SU-DHL-6 (cell line): ENCODE measurements at regions not wholly inside any gene's neighbourhood (a gene's known extent, or its start where the extent isn't known, plus 50 kb on each side); places are given as distances from the start of the nearest gene placed in this dataset.
A peak's percentile ranks its signal among the peaks of the same experiment; 100 is the strongest.
"Not testable (repeated sequence)": the region's sequence is repeated elsewhere in the genome, so short reads cannot be mapped to it uniquely, and the experiment has no call there.

Experiments
- H2AFZ ChIP-seq: fragments of 200-600 bp; sonication (generic); 2 replicates; pipeline ENCODE4 v1.6.1; 2014; ENCODE audit warnings: low read depth, mild to moderate bottlenecking, moderate library complexity, mixed read lengths, antibody characterized with exemption, low read length; ENCODE audit not compliant: severe bottlenecking
- H3F3A ChIP-seq: fragments of 200-600 bp; shearing (Covaris generic); 2 replicates; pipeline ENCODE4 v1.6.0; 2016; ENCODE audit warnings: antibody characterized with exemption, mild to moderate bottlenecking; ENCODE audit not compliant: insufficient read depth
- H3K27ac ChIP-seq: fragments of 200-600 bp; sonication (generic); 2 replicates; pipeline ENCODE4 v1.5.1; 2016; ENCODE audit warnings: low read depth, mild to moderate bottlenecking, low read length, moderate library complexity, mixed read lengths
- H3K27me3 ChIP-seq: fragments of 200-600 bp; sonication (generic), shearing (Covaris generic); 2 replicates; pipeline ENCODE4 v1.6.0; 2014; ENCODE audit warnings: mild to moderate bottlenecking, low read length
- H3K36me3 ChIP-seq: fragments of 200-600 bp; sonication (generic); 2 replicates; pipeline ENCODE4 v1.6.1; 2014; ENCODE audit warnings: mild to moderate bottlenecking, low read length, mixed read lengths
- H3K4me2 ChIP-seq: fragments of 300-600, 200-600 bp; shearing (Covaris generic), sonication (generic); 2 replicates; pipeline ENCODE4 v1.6.0; 2014; ENCODE audit warnings: low read length, low read depth, mild to moderate bottlenecking; ENCODE audit not compliant: poor library complexity, severe bottlenecking
- H3K4me3 ChIP-seq: fragments of 200-600 bp; sonication (generic); 2 replicates; pipeline ENCODE4 v1.5.1; 2014; ENCODE audit warnings: antibody characterized with exemption, low read length, mild to moderate bottlenecking, mixed read lengths; ENCODE audit not compliant: insufficient read depth, poor library complexity, severe bottlenecking
- H3K79me2 ChIP-seq: fragments of 200-600 bp; sonication (generic); 2 replicates; pipeline ENCODE4 v1.6.1; 2014; ENCODE audit warnings: mild to moderate bottlenecking, low read length, moderate library complexity; ENCODE audit not compliant: insufficient read depth
- H3K9ac ChIP-seq: fragments of 200-600 bp; sonication (generic); 2 replicates; pipeline ENCODE4 v1.7.0; 2014; ENCODE audit warnings: mild to moderate bottlenecking, low read length
- H3K9me2 ChIP-seq: fragments of 200-600 bp; sonication (generic); replicated peaks from 2 replicates; pipeline ENCODE4 v1.6.1; 2014; ENCODE audit warnings: low read length; ENCODE audit not compliant: insufficient read depth
- H3K9me3 ChIP-seq: fragments of 200-600 bp; sonication (generic); 2 replicates; pipeline ENCODE4 v1.6.1; 2014; ENCODE audit warnings: low read length, mixed read lengths; ENCODE audit not compliant: insufficient read depth
- H4K20me1 ChIP-seq: fragments of 200-600 bp; sonication (generic); 2 replicates; pipeline ENCODE4 v1.6.1; 2014; ENCODE audit warnings: low read depth, mild to moderate bottlenecking, antibody characterized with exemption, low read length, moderate library complexity, mixed read lengths
- EZH2phosphoT487 ChIP-seq: fragments of 200-600 bp; sonication (generic), shearing (Covaris generic); conservative IDR thresholded peaks from 2 replicates; pipeline ENCODE4 v1.6.1; 2018; ENCODE audit warnings: mild to moderate bottlenecking, antibody characterized with exemption, low read length, moderate library complexity, mixed read lengths
- TF ChIP-seq, protein P1 (sequence below): fragments of 200-600 bp; sonication (generic); IDR thresholded peaks from one replicate; pipeline ENCODE4 v1.5.1; 2017; ENCODE audit warnings: antibody characterized with exemption, mild to moderate bottlenecking, low read length, moderate library complexity; ENCODE audit not compliant: insufficient read depth, poor library complexity, severe bottlenecking

- Histone ChIP-seq H4K20me1 (no peaks in the 10 kb centered on the region), H3K4me2 (peak overlapping the region; percentile 58), H3K79me2 (no peaks in the 10 kb centered on the region), H3K9ac (peak overlapping the region; percentile 76), H3K4me3 (no peak overlapping the region), H3F3A (peaks cover 18% of the 10 kb centered on the region), H2AFZ (no peak overlapping the region), H3K27ac (peak overlapping the region; percentile 100), H3K36me3 (no peaks in the 10 kb centered on the region), H3K9me3 (no peaks in the 10 kb centered on the region), H3K9me2 (no peaks in the 10 kb centered on the region), H3K27me3 (no peaks in the 10 kb centered on the region)
- no peak for TF ChIP-seq EZH2phosphoT487
- TF ChIP-seq, protein P1, sequence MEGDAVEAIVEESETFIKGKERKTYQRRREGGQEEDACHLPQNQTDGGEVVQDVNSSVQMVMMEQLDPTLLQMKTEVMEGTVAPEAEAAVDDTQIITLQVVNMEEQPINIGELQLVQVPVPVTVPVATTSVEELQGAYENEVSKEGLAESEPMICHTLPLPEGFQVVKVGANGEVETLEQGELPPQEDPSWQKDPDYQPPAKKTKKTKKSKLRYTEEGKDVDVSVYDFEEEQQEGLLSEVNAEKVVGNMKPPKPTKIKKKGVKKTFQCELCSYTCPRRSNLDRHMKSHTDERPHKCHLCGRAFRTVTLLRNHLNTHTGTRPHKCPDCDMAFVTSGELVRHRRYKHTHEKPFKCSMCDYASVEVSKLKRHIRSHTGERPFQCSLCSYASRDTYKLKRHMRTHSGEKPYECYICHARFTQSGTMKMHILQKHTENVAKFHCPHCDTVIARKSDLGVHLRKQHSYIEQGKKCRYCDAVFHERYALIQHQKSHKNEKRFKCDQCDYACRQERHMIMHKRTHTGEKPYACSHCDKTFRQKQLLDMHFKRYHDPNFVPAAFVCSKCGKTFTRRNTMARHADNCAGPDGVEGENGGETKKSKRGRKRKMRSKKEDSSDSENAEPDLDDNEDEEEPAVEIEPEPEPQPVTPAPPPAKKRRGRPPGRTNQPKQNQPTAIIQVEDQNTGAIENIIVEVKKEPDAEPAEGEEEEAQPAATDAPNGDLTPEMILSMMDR: no peak
These were observed 174.4 kb downstream of the TMEM121 start for GRCh38 chr14:105700622-105701288.

- Histone ChIP-seq H3K36me3 (no peaks in the 10 kb centered on the region), H3K9me3 (no peaks in the 10 kb centered on the region), H3K27me3 (no peaks in the 10 kb centered on the region), H4K20me1 (no peaks in the 10 kb centered on the region), H3K4me3 (no peak overlapping the region), H3K27ac (peak overlapping the region; percentile 100), H3K9me2 (no peaks in the 10 kb centered on the region), H3K9ac (peak overlapping the region; percentile 76), H2AFZ (no peak overlapping the region), H3K4me2 (peak overlapping the region; percentile 58), H3F3A (peaks cover 18% of the 10 kb centered on the region), H3K79me2 (no peaks in the 10 kb centered on the region)
- TF ChIP-seq, protein P1: no peak
- no peak for TF ChIP-seq EZH2phosphoT487
These were observed 175.3 kb downstream of the TMEM121 start for GRCh38 chr14:105701456-105702274.

- H3K36me3 ChIP-seq: no peaks in the 10 kb centered on the region
- H3K27ac ChIP-seq: peak overlapping the region; percentile 100
- H3K9me3 ChIP-seq: no peaks in the 10 kb centered on the region
- peaks cover 18% of the 10 kb centered on the region for H3F3A ChIP-seq
- peak overlapping the region; percentile 58 for H3K4me2 ChIP-seq
- H3K79me2 ChIP-seq: no peaks in the 10 kb centered on the region
- no peaks in the 10 kb centered on the region for H3K9me2 ChIP-seq
- H2AFZ ChIP-seq: no peak overlapping the region
- H3K9ac ChIP-seq: peak overlapping the region; percentile 76
- H3K27me3 ChIP-seq: no peaks in the 10 kb centered on the region
- TF ChIP-seq, protein P1: no peak
- no peak for TF ChIP-seq EZH2phosphoT487
- no peak overlapping the region for H3K4me3 ChIP-seq
- no peaks in the 10 kb centered on the region for H4K20me1 ChIP-seq
These were observed 176.0 kb downstream of the TMEM121 start for GRCh38 chr14:105702275-105702817.

GRCh38 chr14:105703044-105703665 is 176.8 kb downstream of the TMEM121 start:
- not testable (repeated sequence) for H3K27me3 ChIP-seq, H3K9me3 ChIP-seq, H3K4me2 ChIP-seq, H3K9me2 ChIP-seq, H4K20me1 ChIP-seq, H3K36me3 ChIP-seq, H2AFZ ChIP-seq, H3K79me2 ChIP-seq, H3K4me3 ChIP-seq
- Histone ChIP-seq H3F3A (peaks cover 16% of the 10 kb centered on the region), H3K27ac (peak overlapping the region; percentile 100), H3K9ac (0 out of 2 replicates have a peak overlapping the region, but pooled peaks have one; percentile 76)

GRCh38 chr14:105704091-105704490 is 177.7 kb downstream of the TMEM121 start:
- not testable (repeated sequence) for H3K36me3 ChIP-seq, H4K20me1 ChIP-seq, H2AFZ ChIP-seq, H3K27me3 ChIP-seq, H3K9ac ChIP-seq, H3K4me2 ChIP-seq, H3K9me3 ChIP-seq, H3K9me2 ChIP-seq, H3K4me3 ChIP-seq, H3K79me2 ChIP-seq
- Histone ChIP-seq H3F3A (peaks cover 13% of the 10 kb centered on the region), H3K27ac (peak overlapping the region; percentile 100; the same call in 1 of the 2 replicates)
